ENCODE measurements at regions not wholly inside any gene's neighbourhood (a gene's known extent, or its start where the extent isn't known, plus 50 kb on each side); places are given as distances from the start of the nearest gene placed in this dataset.
A peak's percentile ranks its signal among the peaks of the same experiment; 100 is the strongest.

DNA sequence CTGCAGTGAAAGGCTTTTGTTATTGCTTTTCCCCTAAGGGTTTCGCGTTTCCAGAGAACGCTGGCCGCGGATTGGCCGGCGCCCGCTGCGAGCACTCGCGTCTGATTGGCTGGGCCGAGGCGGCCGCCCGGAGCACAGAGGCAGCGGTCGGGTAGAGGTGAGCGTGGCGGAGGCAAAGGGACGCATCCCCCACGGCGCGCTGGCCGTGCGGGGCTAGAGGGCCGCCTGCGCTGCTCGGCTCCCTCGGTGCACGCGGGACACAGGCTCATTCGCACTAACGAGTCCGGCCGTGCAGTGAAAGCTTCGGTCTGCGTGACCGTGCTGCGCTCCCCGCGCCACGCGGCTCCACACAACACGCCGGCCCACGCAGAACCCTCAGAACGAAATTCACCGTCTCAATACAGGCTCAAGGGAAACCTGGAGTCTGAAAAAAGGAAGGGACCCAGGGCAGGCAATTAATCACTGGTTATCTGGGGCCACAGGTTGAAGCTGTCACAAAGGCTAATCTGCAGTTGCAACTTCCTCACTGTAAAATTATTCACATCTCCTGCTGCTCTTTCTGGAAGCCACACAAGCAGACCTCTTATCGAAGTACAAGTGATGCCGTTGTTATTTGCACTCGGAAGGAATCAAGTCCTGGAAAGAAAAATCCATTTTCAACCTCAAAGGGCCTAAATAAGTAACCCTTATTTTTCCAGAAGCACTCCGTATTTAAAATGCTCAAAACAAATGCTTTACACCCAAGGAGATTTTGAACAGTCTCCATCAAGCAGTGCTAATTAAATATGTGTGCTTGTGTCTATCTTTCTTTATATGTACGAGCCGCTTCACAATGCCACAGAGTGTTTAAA is 94.6 kb downstream of the ZNF608 start (continued):
- TF ChIP-seq EP300 (IDR thresholded peaks at IDR 0.05; ENCODE audit: low read length) (peak; percentile 98), XRCC5 (IDR thresholded peaks at IDR 0.05; ENCODE audit: low read depth, low read length) (no peak), TARDBP (IDR thresholded peaks at IDR 0.05) (peak; percentile 99), ZNF589 (CRISPR knock-in tag; IDR thresholded peaks at IDR 0.05; ENCODE audit: low read depth) (peak; percentile 88; the same call in 1 of the 2 replicates), GABPB2 (CRISPR knock-in tag; conservative IDR thresholded peaks at IDR 0.05) (no peak), GATAD2B (IDR thresholded peaks at IDR 0.05; ENCODE audit: borderline replicate concordance) (peak; percentile 98), ZNF23 (CRISPR knock-in tag; IDR thresholded peaks at IDR 0.05) (no peak), CREB3L1 (IDR thresholded peaks at IDR 0.05; ENCODE audit: borderline replicate concordance, low read depth) (peak; percentile 88), CBX2 (IDR thresholded peaks at IDR 0.05; ENCODE audit: insufficient read depth, low read length, poor library complexity, severe bottlenecking) (no peak), ARID2 (IDR thresholded peaks at IDR 0.05) (no peak), POLR2B (IDR thresholded peaks at IDR 0.05; ENCODE audit: low read depth, partially characterized antibody) (peak; percentile 60), PCBP1 (IDR thresholded peaks at IDR 0.05; ENCODE audit: low read depth, low read length, poor library complexity, severe bottlenecking) (peak; percentile 24), NRF1 (conservative IDR thresholded peaks at IDR 0.05 in 1 of 2, IDR thresholded peaks at IDR 0.05 in 1 of 2) (peak; percentile 77 to 82), RUNX1 (IDR thresholded peaks at IDR 0.05; ENCODE audit: low read depth) (no peak), ZNF57 (CRISPR knock-in tag; IDR thresholded peaks at IDR 0.05) (no peak), SMAD4 (CRISPR knock-in tag; conservative IDR thresholded peaks at IDR 0.05) (peak; percentile 97), TEAD2 (tag; IDR thresholded peaks at IDR 0.05) (no peak), SP1 (CRISPR knock-in tag; IDR thresholded peaks at IDR 0.05) (peak; percentile 50; the same call in 1 of the 2 replicates), SETDB1 (IDR thresholded peaks at IDR 0.05; ENCODE audit: low read length) (no peak), SNIP1 (IDR thresholded peaks at IDR 0.05; ENCODE audit: low read depth) (no peak), RCOR1 (IDR thresholded peaks at IDR 0.05; ENCODE audit: borderline replicate concordance in 1 of 2, low read depth in 2 of 2, low read length in 2 of 2) (peak; percentile 83 to 98), POLR2AphosphoS2 (IDR thresholded peaks at IDR 0.05; ENCODE audit: low read length) (no peak), BDP1 (IDR thresholded peaks at IDR 0.05; ENCODE audit: insufficient read depth, insufficient read length) (no peak), ZNF408 (CRISPR knock-in tag; IDR thresholded peaks at IDR 0.05; ENCODE audit: low read depth) (no peak), JUNB (CRISPR knock-in tag; conservative IDR thresholded peaks at IDR 0.05) (no peak), CBX5 (IDR thresholded peaks at IDR 0.05; ENCODE audit: borderline replicate concordance, low read depth) (no peak)
- TF ChIP-seq, protein P1, sequence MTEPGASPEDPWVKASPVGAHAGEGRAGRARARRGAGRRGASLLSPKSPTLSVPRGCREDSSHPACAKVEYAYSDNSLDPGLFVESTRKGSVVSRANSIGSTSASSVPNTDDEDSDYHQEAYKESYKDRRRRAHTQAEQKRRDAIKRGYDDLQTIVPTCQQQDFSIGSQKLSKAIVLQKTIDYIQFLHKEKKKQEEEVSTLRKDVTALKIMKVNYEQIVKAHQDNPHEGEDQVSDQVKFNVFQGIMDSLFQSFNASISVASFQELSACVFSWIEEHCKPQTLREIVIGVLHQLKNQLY (CRISPR knock-in tag; conservative IDR thresholded peaks at IDR 0.05): no peak
- TF ChIP-seq, protein P2, sequence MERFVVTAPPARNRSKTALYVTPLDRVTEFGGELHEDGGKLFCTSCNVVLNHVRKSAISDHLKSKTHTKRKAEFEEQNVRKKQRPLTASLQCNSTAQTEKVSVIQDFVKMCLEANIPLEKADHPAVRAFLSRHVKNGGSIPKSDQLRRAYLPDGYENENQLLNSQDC (CRISPR knock-in tag; IDR thresholded peaks at IDR 0.05): no peak

Measured in K562 (cell line).